Kidney epithelial cell (primary cell): ENCODE measurements at regions not wholly inside any gene's neighbourhood (a gene's known extent, or its start where the extent isn't known, plus 50 kb on each side); places are given as distances from the start of the nearest gene placed in this dataset.
"Not testable (repeated sequence)": the region's sequence is repeated elsewhere in the genome, so short reads cannot be mapped to it uniquely, and the experiment has no call there.

ENCODE experiments used
- DNase-seq: peaks from one replicate; pipeline ENCODE4 v3.0.0-alpha.2; 2010; ENCODE audit warnings: low read depth
- H3K27me3 ChIP-seq: 2 replicates; pipeline ENCODE4 v1.6.0; 2011; ENCODE audit warnings: low read length; ENCODE audit not compliant: control insufficient read depth, insufficient read depth
- H3K36me3 ChIP-seq: 2 replicates; pipeline ENCODE4 v1.5.1; 2011; ENCODE audit warnings: low read length; ENCODE audit not compliant: control insufficient read depth, insufficient read depth
- H3K4me3 ChIP-seq: 2 replicates; pipeline ENCODE4 v1.5.1; 2011; ENCODE audit warnings: low read depth, mild to moderate bottlenecking, control low read depth, low read length
- CTCF ChIP-seq: IDR thresholded peaks from 2 replicates; pipeline ENCODE4 v1.5.1; 2011; ENCODE audit warnings: mild to moderate bottlenecking, moderate library complexity, low read length, control low read depth, inconsistent platforms; ENCODE audit not compliant: insufficient read depth, poor library complexity, severe bottlenecking

GRCh38 chr7:104956753-104957450 lies 57.1 kb upstream of the KMT2E start:
- DNase-seq = peak; percentile 90
- no peak overlapping the region for H3K4me3 ChIP-seq
- no peaks in the 10 kb centered on the region for H3K36me3 ChIP-seq
- no peak for TF ChIP-seq CTCF
- H3K27me3 ChIP-seq = no peaks in the 10 kb centered on the region

GRCh38 chr7:104958371-104958865 lies 55.6 kb upstream of the KMT2E start:
- H3K36me3 ChIP-seq = no peaks in the 10 kb centered on the region
- no peak for DNase-seq

GRCh38 chr7:104959483-104959882 lies 54.5 kb upstream of the KMT2E start:
- H3K36me3 ChIP-seq, DNase-seq, H3K27me3 ChIP-seq, H3K4me3 ChIP-seq: not testable (repeated sequence)

More at GRCh38 chr7:104958371-104958865, 55.6 kb upstream of the KMT2E start:
- Histone ChIP-seq H3K27me3 (no peaks in the 10 kb centered on the region), H3K4me3 (no peak overlapping the region)
- TF ChIP-seq CTCF = no peak

GRCh38 chr7:104960741-104961448 lies 53.1 kb upstream of the KMT2E start:
- no peak for TF ChIP-seq CTCF
- Histone ChIP-seq H3K27me3 (no peaks in the 10 kb centered on the region), H3K4me3 (no peak overlapping the region), H3K36me3 (no peaks in the 10 kb centered on the region)
- no peak for DNase-seq

GRCh38 chr7:104961821-104962220 lies 52.2 kb upstream of the KMT2E start:
- DNase-seq = no peak
- no peaks in the 10 kb centered on the region for H3K27me3 ChIP-seq
- H3K36me3 ChIP-seq = no peaks in the 10 kb centered on the region
- H3K4me3 ChIP-seq = no peak overlapping the region
- no peak for TF ChIP-seq CTCF

GRCh38 chr7:104962781-104963180 lies 51.2 kb upstream of the KMT2E start:
- H3K27me3 ChIP-seq = no peaks in the 10 kb centered on the region
- DNase-seq = no peak
- no peak overlapping the region for H3K4me3 ChIP-seq
- H3K36me3 ChIP-seq = no peaks in the 10 kb centered on the region
- no peak for TF ChIP-seq CTCF
